ENCODE measurements at regions not wholly inside any gene's neighbourhood (a gene's known extent, or its start where the extent isn't known, plus 50 kb on each side); places are given as distances from the start of the nearest gene placed in this dataset.

DNA sequence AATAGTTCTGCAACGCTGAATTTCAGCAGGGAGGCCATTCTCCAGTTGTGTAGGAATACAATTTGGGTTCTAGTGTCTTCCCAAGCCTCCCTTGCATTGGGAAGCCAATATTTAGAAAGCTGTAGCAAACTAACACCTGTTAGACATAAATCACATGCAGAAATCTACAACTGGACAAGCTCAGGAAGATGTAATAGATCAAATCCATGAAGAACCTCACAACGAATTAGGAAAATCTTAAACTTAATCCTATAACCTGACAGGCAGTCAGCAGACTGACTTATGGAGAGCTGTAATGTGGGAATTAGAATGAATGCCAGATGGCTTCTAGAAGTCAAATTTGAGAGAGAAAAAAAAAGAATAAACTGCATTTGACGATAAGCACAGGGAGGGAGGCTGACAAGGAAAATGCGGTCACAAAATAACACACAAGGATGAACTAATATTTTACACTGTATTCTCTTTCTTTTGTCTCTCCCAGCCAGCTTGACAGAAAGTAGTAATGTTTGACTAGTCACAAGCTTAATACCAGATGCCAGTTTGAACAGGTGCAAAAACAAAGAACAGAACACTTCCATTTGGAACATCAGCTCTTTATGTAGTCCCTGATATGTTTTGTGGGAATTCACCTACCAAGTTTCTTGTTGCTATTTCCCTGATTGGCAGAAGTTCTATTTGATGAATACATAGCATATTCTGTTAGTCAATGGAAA is 50.8 kb upstream of the FANCL start:
- no peak for TF ChIP-seq GATA1 (IDR thresholded peaks at IDR 0.05; ENCODE audit: low read depth, low read length)
- TF ChIP-seq POLR2A (IDR thresholded peaks at IDR 0.05; ENCODE audit: low read length): no peak

More for the DNA sequence above, 50.8 kb upstream of the FANCL start:
- DNase-seq: no peak
